Heart left ventricle (tissue), 16 donors: ENCODE measurements at regions not wholly inside any gene's neighbourhood (a gene's known extent, or its start where the extent isn't known, plus 50 kb on each side); places are given as distances from the start of the nearest gene placed in this dataset.

Experiments used
- ATAC-seq, 4 donors: fragments of 200-7000 bp; cut with Tn5 transposase; one replicate each; pipeline ENCODE4 v1.9.1; 2020 to 2022; ENCODE audit warnings: moderate library complexity in 4 of 4, mild to moderate bottlenecking in 3 of 4, moderate number of reproducible peaks in 1 of 4
- DNase-seq, 5 donors: peaks; one replicate each; pipeline ENCODE4 v3.0.0-alpha.2; 2020
- H3K27ac ChIP-seq, 12 donors: fragments of 200-600 bp; sonication (generic) in 4 of 12; one replicate each; pipeline versions ENCODE4 v1.5.0 to v1.8.0; 2016 to 2022; ENCODE audit warnings: mild to moderate bottlenecking in 2 of 12
- H3K27me3 ChIP-seq, 9 donors: fragments of 200-600 bp; sonication (generic) in 2 of 9; one replicate each; pipeline versions ENCODE4 v1.5.1 to v1.8.0; 2016 to 2022; ENCODE audit warnings: mild to moderate bottlenecking in 3 of 9
- H3K36me3 ChIP-seq, 9 donors: fragments of 200-600 bp; sonication (generic) in 2 of 9; one replicate each; pipeline versions ENCODE4 v1.5.0 to v1.8.0; 2018 to 2022; ENCODE audit warnings: mild to moderate bottlenecking in 2 of 9
- H3K4me1 ChIP-seq, 12 donors: fragments of 200-600 bp; sonication (generic) in 4 of 12; one replicate each; pipeline versions ENCODE4 v1.5.0 to v1.8.0; 2016 to 2022; ENCODE audit warnings: mild to moderate bottlenecking in 3 of 12
- H3K4me3 ChIP-seq, 12 donors: fragments of 200-600 bp; sonication (generic) in 4 of 12; one replicate each; pipeline versions ENCODE4 v1.5.0 to v1.8.0; 2017 to 2022; ENCODE audit warnings: mild to moderate bottlenecking in 9 of 12, moderate library complexity in 4 of 12
- H3K9me3 ChIP-seq, 12 donors: fragments of 200-600 bp; sonication (generic) in 4 of 12; one replicate each; pipeline versions ENCODE4 v1.5.0 to v1.8.0; 2016 to 2022; ENCODE audit warnings: mild to moderate bottlenecking in 1 of 12
- POLR2A ChIP-seq, 2 donors: fragments of 450-650 bp; IDR thresholded peaks; one replicate each; pipeline ENCODE4 v1.6.1; 2017; ENCODE audit warnings: antibody characterized with exemption in 2 of 2, mild to moderate bottlenecking in 2 of 2, moderate library complexity in 2 of 2
- WGBS, 4 donors: extraction: QIAGEN DNeasy Blood & Tissue Kit in 2 of 4; methylation state at CpG; one replicate each; pipeline versions ENCODE4 v1.1.5 to v1.1.7; 2013 to 2018; 5-methylcytosine and 5-hydroxymethylcytosine counted together
- intact Hi-C, 10 donors: fragments of 100-400 bp; cut with DNase I; formaldehyde crosslinking; loops; one replicate each; pipeline versions ENCODE4 v1.11.1 to v1.14.2; 2022
- TF ChIP-seq, protein P1 (sequence below), 12 donors: fragments of 200-600 bp; sonication (generic) in 4 of 12; IDR thresholded peaks; one replicate each; pipeline versions ENCODE4 v1.5.0 to v1.8.0; 2018 to 2022; ENCODE audit warnings: antibody characterized with exemption in 12 of 12, mild to moderate bottlenecking in 5 of 12
- donor health status: ischemic (EF 13 %, LVEDD 7.1; RV severe dilation, severe dysfunction).
- donor health status: healthy with polysubstance abuse.
- donor health status: DM: no; HTN: yes; CAD: no.
- donor health status: DM: no; HTN: no; CAD: no.
- donor health status: ischemic (EF 25% LVEDD 6.9; RV normal size, moderate dysfunction).
- donor health status: ischemic (EF 25% LVEDD 5.7; RV mildly dilated, moderate dysfunction).
- donor health status: healthy.
- donor health status: DM: yes; HTN: yes; CAD: no.
- donor health status: ischemic (EF 35%, LVEDD 5.7; RV mildly dilated, moderate dysfunction).
- donor health status: nonischemic (EF 11% LVEDD 7.7; RV severe dilation, severe dysfunction).
- donor health status: DM: yes; HTN: yes; CAD: no.
- donor health status: PGD.
- donor health status: ischemic (EF 29% LVEDD 5.4; RV normal size, mild dysfunction).
- donor health status: nonischemic (EF 23%, LVEDD 6.1; RV moderate dilation, normal function).

DNA sequence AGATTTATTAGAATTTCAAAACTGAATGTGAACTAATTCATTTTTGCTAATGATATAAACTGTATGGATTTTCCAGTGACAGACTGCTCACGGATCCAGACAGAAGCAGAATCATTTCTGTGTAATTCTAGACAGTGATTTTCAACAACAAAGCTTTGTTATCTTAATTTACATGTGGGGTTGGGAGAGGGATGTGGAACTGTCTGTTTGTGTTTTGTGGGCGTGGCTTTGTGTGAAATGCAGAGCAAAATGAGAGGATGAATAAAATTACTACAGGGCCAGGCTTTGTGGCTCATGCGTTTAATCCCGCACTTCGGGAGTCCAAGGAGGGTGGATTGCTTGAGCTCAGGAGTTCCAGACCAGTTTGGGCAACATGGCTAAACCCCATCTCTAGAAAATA, 834.7 kb downstream of the GALC start:
- no peak for DNase-seq
- no peak overlapping the region for H3K27ac ChIP-seq
- H3K9me3 ChIP-seq = no peaks in the 10 kb centered on the region
- no peaks in the 10 kb centered on the region for H3K27me3 ChIP-seq
- 69 to 76% (median 75%) methylated on average over 5 of the region's 5 CpGs for WGBS, 4 donors
- no peaks in the 10 kb centered on the region for H3K36me3 ChIP-seq
- intact Hi-C loops = no loop called here
- no peak overlapping the region for H3K4me3 ChIP-seq
- no peak for ATAC-seq
- TF ChIP-seq, protein P1, sequence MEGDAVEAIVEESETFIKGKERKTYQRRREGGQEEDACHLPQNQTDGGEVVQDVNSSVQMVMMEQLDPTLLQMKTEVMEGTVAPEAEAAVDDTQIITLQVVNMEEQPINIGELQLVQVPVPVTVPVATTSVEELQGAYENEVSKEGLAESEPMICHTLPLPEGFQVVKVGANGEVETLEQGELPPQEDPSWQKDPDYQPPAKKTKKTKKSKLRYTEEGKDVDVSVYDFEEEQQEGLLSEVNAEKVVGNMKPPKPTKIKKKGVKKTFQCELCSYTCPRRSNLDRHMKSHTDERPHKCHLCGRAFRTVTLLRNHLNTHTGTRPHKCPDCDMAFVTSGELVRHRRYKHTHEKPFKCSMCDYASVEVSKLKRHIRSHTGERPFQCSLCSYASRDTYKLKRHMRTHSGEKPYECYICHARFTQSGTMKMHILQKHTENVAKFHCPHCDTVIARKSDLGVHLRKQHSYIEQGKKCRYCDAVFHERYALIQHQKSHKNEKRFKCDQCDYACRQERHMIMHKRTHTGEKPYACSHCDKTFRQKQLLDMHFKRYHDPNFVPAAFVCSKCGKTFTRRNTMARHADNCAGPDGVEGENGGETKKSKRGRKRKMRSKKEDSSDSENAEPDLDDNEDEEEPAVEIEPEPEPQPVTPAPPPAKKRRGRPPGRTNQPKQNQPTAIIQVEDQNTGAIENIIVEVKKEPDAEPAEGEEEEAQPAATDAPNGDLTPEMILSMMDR (IDR thresholded peaks at IDR 0.05) = no peak
- TF ChIP-seq POLR2A (IDR thresholded peaks at IDR 0.05) = no peak
- peaks cover 0 to 13% (median 0%) of the 10 kb centered on the region in 12 donors for H3K4me1 ChIP-seq

DNA sequence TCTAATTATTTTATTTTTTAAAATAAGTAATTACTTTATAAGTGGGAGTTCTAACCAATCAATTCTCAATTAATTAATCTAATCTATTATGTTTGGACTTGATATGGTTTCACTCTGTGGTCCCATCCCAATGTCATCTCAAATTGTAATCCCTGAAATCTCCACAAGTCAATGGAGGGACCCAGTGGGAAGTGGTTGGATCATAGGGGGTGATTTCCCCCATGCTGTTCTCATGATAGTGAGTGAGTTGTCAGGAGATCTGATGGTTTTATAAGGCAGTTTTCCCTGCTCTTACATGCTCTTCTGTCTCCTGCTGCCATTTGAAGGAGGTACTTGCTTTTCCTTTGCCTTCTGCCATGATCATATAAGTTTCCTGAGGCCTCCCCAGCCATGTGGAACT, 836.1 kb downstream of the GALC start:
- Histone ChIP-seq H3K4me1 (peaks cover 0 to 13% (median 0%) of the 10 kb centered on the region in 12 donors), H3K36me3 (no peaks in the 10 kb centered on the region), H3K9me3 (no peaks in the 10 kb centered on the region), H3K27me3 (no peaks in the 10 kb centered on the region), H3K4me3 (no peak overlapping the region), H3K27ac (no peak overlapping the region)
- no peak for ATAC-seq
- DNase-seq = no peak
- intact Hi-C loops = no loop called here
- no peak for TF ChIP-seq POLR2A (IDR thresholded peaks at IDR 0.05)
- TF ChIP-seq, protein P1 (IDR thresholded peaks at IDR 0.05) = no peak

DNA sequence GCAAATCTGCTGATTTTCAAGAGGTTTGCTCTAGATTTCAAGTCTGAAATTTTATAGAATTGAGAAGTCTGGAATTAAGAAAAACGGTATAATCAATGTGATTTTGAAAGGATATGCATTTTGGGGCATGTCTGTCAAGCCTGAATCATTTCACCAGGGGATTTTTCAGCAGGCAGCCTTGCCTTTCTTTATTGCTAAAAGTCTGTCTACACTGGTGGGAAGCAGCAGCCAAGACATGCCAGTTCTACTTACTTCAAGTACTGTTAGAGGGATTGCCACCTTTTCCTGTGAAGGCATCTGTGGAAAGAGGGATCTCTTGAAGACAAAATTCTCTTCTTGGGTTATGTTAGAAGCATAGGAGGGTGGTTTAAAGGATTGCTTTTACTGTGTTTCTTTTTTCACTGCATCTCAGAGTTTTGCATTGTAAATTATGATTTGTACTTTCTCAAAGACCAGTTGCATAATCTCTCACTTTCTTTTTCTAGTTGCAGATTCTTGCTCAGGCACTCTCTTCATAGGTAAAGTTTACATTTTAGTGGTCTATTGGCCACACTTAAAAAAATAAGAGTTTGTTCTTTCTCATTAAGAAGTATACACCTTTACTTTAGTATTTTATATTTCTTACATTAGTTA, 837.0 kb downstream of the GALC start:
- no peaks in the 10 kb centered on the region for H3K36me3 ChIP-seq
- intact Hi-C loops = no loop called here
- H3K27me3 ChIP-seq = no peaks in the 10 kb centered on the region
- no peaks in the 10 kb centered on the region for H3K9me3 ChIP-seq
- no peak overlapping the region for H3K4me3 ChIP-seq
- H3K27ac ChIP-seq = no peak overlapping the region
- peaks cover 0 to 6% (median 0%) of the 10 kb centered on the region in 12 donors for H3K4me1 ChIP-seq
- DNase-seq (no peak), ATAC-seq (no peak)
- TF ChIP-seq POLR2A (IDR thresholded peaks at IDR 0.05) = no peak
- TF ChIP-seq, protein P1 (IDR thresholded peaks at IDR 0.05) = no peak
- WGBS, 4 donors = 58 to 73% (median 67%) methylated on average over 1 of the region's 1 CpG

DNA sequence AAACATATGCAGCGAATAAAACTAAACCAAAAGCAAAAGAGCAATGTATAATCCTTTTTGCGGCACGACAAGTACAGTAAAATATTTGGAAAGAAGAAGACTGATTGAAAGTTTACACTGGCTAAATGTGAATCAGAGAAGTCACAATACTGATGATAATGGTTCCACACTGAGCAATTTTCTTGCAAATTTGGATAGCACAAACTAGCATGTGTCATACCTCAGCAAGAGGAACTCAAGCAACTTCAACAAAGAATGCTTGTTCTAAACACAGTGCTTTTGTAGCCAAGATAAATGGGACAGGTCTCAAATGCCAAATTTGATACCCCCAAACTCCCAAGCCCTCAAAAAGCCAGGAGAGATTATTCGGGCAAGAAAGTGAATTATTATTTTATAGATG, 839.1 kb downstream of the GALC start:
- Histone ChIP-seq H3K27me3 (no peaks in the 10 kb centered on the region), H3K4me3 (no peak overlapping the region), H3K4me1 (no peaks in the 10 kb centered on the region), H3K36me3 (no peaks in the 10 kb centered on the region), H3K27ac (no peak overlapping the region), H3K9me3 (no peaks in the 10 kb centered on the region)
- WGBS, 4 donors = 72 to 77% (median 76%) methylated on average over 4 of the region's 4 CpGs
- DNase-seq (no peak), ATAC-seq (no peak)
- no peak for TF ChIP-seq POLR2A (IDR thresholded peaks at IDR 0.05)
- TF ChIP-seq, protein P1 (IDR thresholded peaks at IDR 0.05) = no peak
- intact Hi-C loops = no loop called here
